ENCODE measurements at regions not wholly inside any gene's neighbourhood (a gene's known extent, or its start where the extent isn't known, plus 50 kb on each side); places are given as distances from the start of the nearest gene placed in this dataset.

GRCh38 chr6:9632026-9632425 lies 782.8 kb downstream of the TFAP2A start:
- Histone ChIP-seq H3K27ac (ENCODE audit: low read depth in 1 of 2, low read length in 2 of 2) (no peak overlapping the region), H3K4me3 (ENCODE audit: low read depth in 1 of 3, low read length in 3 of 3) (no peak overlapping the region), H3K4me1 (ENCODE audit: control insufficient read depth in 4 of 4, insufficient read depth in 4 of 4, low read length in 3 of 4) (no peaks in the 10 kb centered on the region), H3K36me3 (ENCODE audit: control insufficient read depth in 4 of 4, insufficient read depth in 3 of 4, low read depth in 1 of 4, low read length in 3 of 4) (no peaks in the 10 kb centered on the region), H3K9me3 (ENCODE audit: control insufficient read depth in 4 of 4, low read length in 3 of 4) (peaks cover 0 to 3% (median 2%) of the 10 kb centered on the region in 4 donors), H3K27me3 (ENCODE audit: control insufficient read depth in 4 of 4, insufficient read depth in 4 of 4, low read length in 3 of 4) (no peaks in the 10 kb centered on the region), H3K9ac (ENCODE audit: low read depth in 1 of 2, low read length in 2 of 2) (no peak overlapping the region)
- no peak for DNase-seq (ENCODE audit: low spot score)
- no peak for TF ChIP-seq ZBTB33 (IDR thresholded peaks at IDR 0.05)
- no peak for TF ChIP-seq MAX (IDR thresholded peaks at IDR 0.05)
- no peak for TF ChIP-seq FOXA2 (IDR thresholded peaks at IDR 0.05)
- no peak for TF ChIP-seq NR2F2 (IDR thresholded peaks at IDR 0.05)
- TF ChIP-seq HNF4G (IDR thresholded peaks at IDR 0.05) = no peak
- TF ChIP-seq REST (IDR thresholded peaks at IDR 0.05) = no peak
- TF ChIP-seq HNF4A (conservative IDR thresholded peaks at IDR 0.05) = no peak
- no peak for TF ChIP-seq RXRA (IDR thresholded peaks at IDR 0.05)
- TF ChIP-seq ATF3 (IDR thresholded peaks at IDR 0.05) = no peak
- TF ChIP-seq EGR1 (IDR thresholded peaks at IDR 0.05; ENCODE audit: low read depth in 2 of 2) = no peak
- no peak for TF ChIP-seq GABPA (IDR thresholded peaks at IDR 0.05 in 1 of 2, conservative IDR thresholded peaks at IDR 0.05 in 1 of 2)
- no peak for TF ChIP-seq SP1 (IDR thresholded peaks at IDR 0.05)
- TF ChIP-seq YY1 (IDR thresholded peaks at IDR 0.05) = no peak
- no peak for TF ChIP-seq TAF1 (conservative IDR thresholded peaks at IDR 0.05)
- no peak for TF ChIP-seq CTCF (IDR thresholded peaks at IDR 0.05; ENCODE audit: low read depth, low read length, missing input control)
- no peak for TF ChIP-seq JUND (IDR thresholded peaks at IDR 0.05)
- no peak for TF ChIP-seq RAD21 (IDR thresholded peaks at IDR 0.05)
- TF ChIP-seq FOXA1 (IDR thresholded peaks at IDR 0.05) = no peak

- Histone ChIP-seq H3K9ac (ENCODE audit: low read depth in 1 of 2, low read length in 2 of 2) (no peak overlapping the region), H3K36me3 (ENCODE audit: control insufficient read depth in 4 of 4, insufficient read depth in 3 of 4, low read depth in 1 of 4, low read length in 3 of 4) (no peaks in the 10 kb centered on the region), H3K27ac (ENCODE audit: low read depth in 1 of 2, low read length in 2 of 2) (no peak overlapping the region), H3K4me3 (ENCODE audit: low read depth in 1 of 3, low read length in 3 of 3) (no peak overlapping the region), H3K9me3 (ENCODE audit: control insufficient read depth in 4 of 4, low read length in 3 of 4) (peaks cover 0 to 3% (median 2%) of the 10 kb centered on the region in 4 donors), H3K4me1 (ENCODE audit: control insufficient read depth in 4 of 4, insufficient read depth in 4 of 4, low read length in 3 of 4) (no peaks in the 10 kb centered on the region), H3K27me3 (ENCODE audit: control insufficient read depth in 4 of 4, insufficient read depth in 4 of 4, low read length in 3 of 4) (no peaks in the 10 kb centered on the region)
- no peak for DNase-seq (ENCODE audit: low spot score)
- TF ChIP-seq GABPA (IDR thresholded peaks at IDR 0.05 in 1 of 2, conservative IDR thresholded peaks at IDR 0.05 in 1 of 2) (no peak), FOXA1 (IDR thresholded peaks at IDR 0.05) (no peak), EGR1 (IDR thresholded peaks at IDR 0.05; ENCODE audit: low read depth in 2 of 2) (no peak), YY1 (IDR thresholded peaks at IDR 0.05) (no peak), TAF1 (conservative IDR thresholded peaks at IDR 0.05) (no peak), RAD21 (IDR thresholded peaks at IDR 0.05) (no peak), REST (IDR thresholded peaks at IDR 0.05) (no peak), HNF4A (conservative IDR thresholded peaks at IDR 0.05) (no peak), HNF4G (IDR thresholded peaks at IDR 0.05) (no peak), NR2F2 (IDR thresholded peaks at IDR 0.05) (no peak), MAX (IDR thresholded peaks at IDR 0.05) (no peak), JUND (IDR thresholded peaks at IDR 0.05) (no peak)
Observed at GRCh38 chr6:9628819-9629218, 786.1 kb downstream of the TFAP2A start.

All from liver (tissue), 7 donors.